CD4-positive, alpha-beta memory T cell (primary cell): ENCODE measurements at regions not wholly inside any gene's neighbourhood (a gene's known extent, or its start where the extent isn't known, plus 50 kb on each side); places are given as distances from the start of the nearest gene placed in this dataset.
"Not testable (repeated sequence)": the region's sequence is repeated elsewhere in the genome, so short reads cannot be mapped to it uniquely, and the experiment has no call there.

Experiments used
- CTCF ChIA-PET: fragments of 350-600 bp; sonication (Branson Sonifier 250); formaldehyde crosslinking; loops from one replicate; lab custom pipeline; 2021; ENCODE audit warnings: inconsistent platforms; ENCODE audit not compliant: partially characterized antibody; lab: Charles Lee
- POLR2A ChIA-PET: fragments of 350-600 bp; sonication (Branson Sonifier 250); formaldehyde crosslinking; loops from one replicate; lab custom pipeline; 2021; ENCODE audit not compliant: partially characterized antibody; lab: Charles Lee
- DNase-seq, 5 donors: peaks; one replicate each; pipeline versions ENCODE4 v3.0.0 to v3.0.0-alpha.2; 2020 to 2022; ENCODE audit warnings: mixed read lengths in 1 of 5
- H3K27ac ChIP-seq: one replicate; pipeline ENCODE4 v1.7.0; 2013; ENCODE audit warnings: low read depth, low read length
- H3K27me3 ChIP-seq: 2 replicates; pipeline ENCODE4 v1.7.0; 2013; ENCODE audit warnings: mild to moderate bottlenecking, low read length, moderate library complexity; ENCODE audit not compliant: insufficient read depth
- H3K36me3 ChIP-seq: 2 replicates; pipeline ENCODE4 v1.7.0; 2013; ENCODE audit warnings: mild to moderate bottlenecking, low read length, moderate library complexity; ENCODE audit not compliant: insufficient read depth
- H3K4me1 ChIP-seq: 2 replicates; pipeline ENCODE4 v1.7.0; 2013; ENCODE audit warnings: mild to moderate bottlenecking, low read length, moderate library complexity; ENCODE audit not compliant: insufficient read depth
- H3K4me3 ChIP-seq, 2 donors: one replicate each; pipeline ENCODE4 v1.7.0; 2013; ENCODE audit warnings: low read length in 2 of 2, mild to moderate bottlenecking in 1 of 2
- H3K9me3 ChIP-seq, 2 donors: one replicate each; pipeline ENCODE4 v1.7.0; 2013; ENCODE audit warnings: low read length in 2 of 2, control low read depth in 1 of 2; ENCODE audit not compliant: control insufficient read depth in 1 of 2
- H3K27ac Mint-ChIP-seq, 7 donors: one replicate each; pipeline ENCODE4 v1.8.0; 2020 to 2021; ENCODE audit warnings: mixed read lengths in 7 of 7, mild to moderate bottlenecking in 6 of 7, inconsistent platforms in 3 of 7, moderate library complexity in 3 of 7
- H3K27me3 Mint-ChIP-seq, 2 donors: one replicate each; pipeline ENCODE4 v1.8.0; 2020 to 2021; ENCODE audit warnings: mixed read lengths in 2 of 2
- H3K36me3 Mint-ChIP-seq, 2 donors: one replicate each; pipeline ENCODE4 v1.8.0; 2020 to 2021; ENCODE audit warnings: mixed read lengths in 2 of 2, inconsistent platforms in 1 of 2, mild to moderate bottlenecking in 1 of 2
- H3K4me1 Mint-ChIP-seq, 4 donors: one replicate each; pipeline ENCODE4 v1.8.0; 2020 to 2021; ENCODE audit warnings: mixed read lengths in 4 of 4, mild to moderate bottlenecking in 1 of 4
- H3K4me3 Mint-ChIP-seq, 8 donors: one replicate each; pipeline ENCODE4 v1.8.0; 2020 to 2021; ENCODE audit warnings: mixed read lengths in 8 of 8, mild to moderate bottlenecking in 7 of 8, moderate library complexity in 6 of 8, inconsistent platforms in 3 of 8
- H3K9me3 Mint-ChIP-seq, 8 donors: one replicate each; pipeline ENCODE4 v1.8.0; 2020 to 2021; ENCODE audit warnings: mixed read lengths in 8 of 8, mild to moderate bottlenecking in 5 of 8, inconsistent platforms in 3 of 8, moderate library complexity in 1 of 8
- intact Hi-C: fragments of 100-400 bp; cut with micrococcal nuclease; formaldehyde crosslinking; loops from one replicate; pipeline ENCODE4 v1.15.1; 2023

DNA sequence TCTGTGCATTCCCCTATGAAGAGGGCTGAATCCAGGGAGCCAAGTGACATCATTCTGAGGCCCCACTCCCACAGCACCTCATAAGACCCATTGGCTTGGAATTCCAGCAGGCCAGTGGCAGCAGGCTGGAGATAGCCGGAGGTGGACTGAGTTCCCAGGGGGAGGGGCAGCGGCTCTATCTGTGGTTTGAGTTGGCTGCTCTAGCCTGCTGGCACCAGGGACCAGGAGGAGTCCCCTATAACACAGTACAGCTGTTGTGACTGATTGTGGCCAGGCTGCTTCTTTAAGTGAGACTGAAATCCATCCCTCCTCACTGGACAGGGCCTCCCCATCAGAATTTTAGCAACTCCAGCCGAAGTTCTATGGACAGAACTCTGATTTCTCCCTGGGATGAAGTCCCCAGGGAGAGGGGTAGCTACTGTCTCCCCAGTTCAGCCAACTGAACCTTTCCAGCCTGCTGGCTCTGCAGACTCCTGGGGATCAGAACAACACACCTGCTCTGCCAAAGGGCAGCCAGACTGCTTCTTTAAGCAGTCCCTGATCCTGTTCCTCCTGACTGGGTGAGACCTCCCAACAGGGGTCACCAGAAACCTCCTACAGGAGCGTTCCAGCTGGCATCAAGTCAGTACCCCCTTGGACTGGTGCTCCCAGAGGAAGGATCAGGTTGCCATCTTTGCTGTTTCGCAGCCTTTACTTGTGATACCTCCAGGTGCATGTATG is 4214.8 kb upstream of the OR11H1 start:
- H3K4me1 Mint-ChIP-seq, POLR2A ChIA-PET: not testable (repeated sequence)

DNA sequence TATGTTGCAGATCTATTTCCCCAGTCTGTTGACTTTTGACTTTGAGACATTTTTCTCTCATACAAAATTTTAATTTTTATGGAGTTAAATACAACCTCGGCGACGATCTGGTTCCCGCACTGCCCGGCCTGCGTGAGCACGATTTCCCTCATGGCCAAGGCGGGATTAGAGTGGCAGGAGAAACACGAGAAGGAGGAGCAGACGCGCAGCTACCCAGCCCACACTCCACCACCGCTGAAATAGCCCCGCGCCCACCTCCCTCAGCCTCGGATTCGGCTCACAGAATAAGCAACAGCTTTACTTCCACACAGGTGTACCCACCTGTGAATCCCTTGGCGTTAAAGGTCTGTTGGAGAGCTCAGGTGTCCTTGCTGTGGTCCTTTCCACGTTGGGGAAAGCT is 4209.4 kb upstream of the OR11H1 start:
- H3K4me3 Mint-ChIP-seq, POLR2A ChIA-PET, H3K4me1 Mint-ChIP-seq, H3K27ac Mint-ChIP-seq, H3K27ac ChIP-seq, DNase-seq, H3K36me3 Mint-ChIP-seq, CTCF ChIA-PET, H3K9me3 ChIP-seq, H3K4me1 ChIP-seq, H3K36me3 ChIP-seq, intact Hi-C loops, H3K27me3 ChIP-seq, H3K27me3 Mint-ChIP-seq, H3K4me3 ChIP-seq: not testable (repeated sequence)
- peaks cover 3 to 32% (median 23%) of the 10 kb centered on the region in 8 donors for H3K9me3 Mint-ChIP-seq

More for the DNA sequence above, 4214.8 kb upstream of the OR11H1 start:
- CTCF ChIA-PET, H3K36me3 ChIP-seq, H3K4me3 ChIP-seq, H3K27me3 Mint-ChIP-seq, H3K27me3 ChIP-seq, H3K27ac ChIP-seq, H3K36me3 Mint-ChIP-seq, H3K9me3 ChIP-seq, H3K4me1 ChIP-seq, DNase-seq, H3K4me3 Mint-ChIP-seq, H3K27ac Mint-ChIP-seq, intact Hi-C loops: not testable (repeated sequence)
- H3K9me3 Mint-ChIP-seq = peaks cover 0 to 52% (median 37%) of the 10 kb centered on the region in 8 donors

DNA sequence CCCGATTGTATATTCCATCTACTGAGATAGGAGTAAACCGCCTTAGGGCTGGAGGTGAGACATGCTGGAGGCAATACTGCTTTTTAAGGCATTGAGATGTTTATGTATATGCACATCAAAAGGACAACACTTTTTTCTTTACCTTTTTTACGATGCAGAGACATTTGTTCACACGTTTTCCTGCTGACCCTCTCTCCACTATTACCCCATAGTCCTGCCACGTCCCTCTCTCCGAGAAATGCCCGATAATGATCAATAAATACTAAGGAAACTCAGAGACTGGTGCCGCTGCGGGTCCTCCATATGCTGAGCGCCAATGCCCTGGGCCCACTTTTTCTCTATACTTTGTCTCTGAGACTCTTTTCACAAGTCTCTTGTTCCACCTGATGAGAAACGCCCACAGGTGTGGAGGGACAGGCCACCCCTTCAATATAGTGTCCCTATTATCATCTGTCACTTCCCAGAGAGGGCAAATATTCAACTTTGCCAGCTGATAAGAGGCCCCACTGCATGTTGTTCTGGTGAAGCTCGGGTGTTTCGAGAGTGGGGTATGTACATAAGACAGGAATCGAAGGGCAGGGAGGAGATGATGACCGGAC is 4203.5 kb upstream of the OR11H1 start:
- CTCF ChIA-PET, H3K27me3 ChIP-seq, H3K4me3 ChIP-seq, H3K4me1 Mint-ChIP-seq, H3K4me1 ChIP-seq, H3K9me3 ChIP-seq, H3K27me3 Mint-ChIP-seq, H3K27ac Mint-ChIP-seq, DNase-seq, H3K36me3 ChIP-seq, POLR2A ChIA-PET, H3K27ac ChIP-seq, H3K36me3 Mint-ChIP-seq, H3K4me3 Mint-ChIP-seq, intact Hi-C loops: not testable (repeated sequence)
- H3K9me3 Mint-ChIP-seq = peaks cover 4 to 48% (median 37%) of the 10 kb centered on the region in 8 donors

DNA sequence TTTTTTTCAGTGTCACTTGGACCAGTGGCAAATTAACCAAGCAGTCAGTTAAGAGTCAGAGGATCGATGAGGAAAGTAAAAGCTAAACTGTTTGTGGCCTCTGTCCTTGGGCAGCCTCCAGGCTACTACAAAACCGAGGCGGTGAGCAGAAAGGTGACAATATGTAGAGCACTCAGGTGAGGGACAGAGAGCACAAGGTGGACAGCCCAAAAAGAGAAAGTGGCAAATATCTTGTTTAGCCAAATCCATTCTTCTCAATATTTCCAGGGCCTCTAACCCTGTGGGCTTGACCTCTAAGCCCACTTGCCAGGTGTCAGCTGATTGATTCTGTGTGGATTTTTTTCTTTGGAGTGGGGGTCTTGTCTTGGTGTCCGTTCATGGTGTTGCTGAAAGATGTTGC is 4202.2 kb upstream of the OR11H1 start:
- peaks cover 4 to 52% (median 43%) of the 10 kb centered on the region in 8 donors for H3K9me3 Mint-ChIP-seq
- POLR2A ChIA-PET = no interaction called here

DNA sequence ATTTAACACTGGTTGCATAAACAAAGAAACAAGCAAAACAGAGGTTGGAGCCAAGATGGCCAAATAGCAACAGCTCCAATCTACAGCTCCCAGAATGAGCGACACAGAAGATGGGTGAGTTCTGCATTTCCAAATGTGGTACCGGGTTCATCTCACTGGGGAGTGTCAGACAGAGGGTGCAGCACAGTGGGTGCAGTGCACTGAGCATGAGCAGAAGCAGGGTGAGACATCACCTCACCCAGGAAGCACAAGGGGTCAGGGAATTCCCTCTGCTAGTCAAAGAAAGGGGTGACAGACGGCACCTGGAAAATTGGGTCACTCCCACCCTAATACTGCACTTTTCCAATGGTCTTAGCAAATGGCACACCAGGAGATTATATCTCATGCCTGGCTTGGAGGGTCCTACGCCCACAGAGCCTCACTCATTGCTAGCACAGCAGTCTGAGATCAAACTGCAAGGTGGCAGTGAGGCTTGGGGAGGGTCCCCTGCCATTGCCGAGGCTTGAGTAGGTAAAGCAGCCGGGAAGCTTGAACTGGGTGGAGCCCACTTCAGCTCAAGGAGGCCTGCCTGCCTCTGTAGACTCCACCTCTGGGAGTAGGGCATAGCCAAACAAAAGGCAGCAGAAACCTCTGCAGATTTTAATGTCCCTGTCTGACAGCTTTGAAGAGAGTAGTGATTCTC is 4186.5 kb upstream of the OR11H1 start:
- H3K36me3 ChIP-seq, POLR2A ChIA-PET, CTCF ChIA-PET, H3K4me3 ChIP-seq, H3K27ac ChIP-seq, intact Hi-C loops, H3K4me3 Mint-ChIP-seq, H3K27me3 ChIP-seq, H3K9me3 ChIP-seq, H3K27ac Mint-ChIP-seq, DNase-seq, H3K27me3 Mint-ChIP-seq, H3K4me1 Mint-ChIP-seq, H3K36me3 Mint-ChIP-seq, H3K4me1 ChIP-seq: not testable (repeated sequence)
- peaks cover 14 to 60% (median 38%) of the 10 kb centered on the region in 8 donors for H3K9me3 Mint-ChIP-seq

More for the DNA sequence above, 4202.2 kb upstream of the OR11H1 start:
- intact Hi-C loops = no loop called here
- no peaks in the 10 kb centered on the region for H3K27me3 Mint-ChIP-seq
- Histone ChIP-seq H3K4me3 (no peak overlapping the region), H3K4me1 (no peaks in the 10 kb centered on the region), H3K9me3 (peaks cover 0 to 5% of the 10 kb centered on the region in 2 donors), H3K27me3 (no peaks in the 10 kb centered on the region), H3K36me3 (no peaks in the 10 kb centered on the region), H3K27ac (no peak overlapping the region)
- DNase-seq = no peak
- no peaks in the 10 kb centered on the region for H3K36me3 Mint-ChIP-seq
- CTCF ChIA-PET = no interaction called here
- no peak overlapping the region for H3K4me3 Mint-ChIP-seq
- no peak overlapping the region for H3K27ac Mint-ChIP-seq
- H3K4me1 Mint-ChIP-seq = peaks cover 0 to 3% (median 0%) of the 10 kb centered on the region in 4 donors

DNA sequence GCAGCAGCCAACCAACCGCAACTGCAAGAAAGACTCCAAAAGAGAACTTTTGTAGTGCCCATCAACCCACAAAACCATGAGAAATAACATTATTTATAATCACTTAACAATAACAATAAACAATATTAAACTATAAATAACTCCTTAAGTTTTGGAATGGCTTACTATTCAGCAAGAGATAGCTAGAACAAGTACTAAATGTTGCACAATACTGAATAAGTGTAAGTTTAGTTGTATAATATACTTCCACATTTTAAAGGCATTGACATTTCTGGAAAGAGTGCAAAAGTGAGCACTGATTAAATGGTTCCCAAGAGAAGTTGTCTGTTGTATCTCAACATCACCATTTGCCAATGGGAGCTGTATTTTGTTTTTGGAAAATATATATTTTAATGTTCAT is 4176.8 kb upstream of the OR11H1 start:
- H3K4me1 Mint-ChIP-seq, H3K4me1 ChIP-seq, intact Hi-C loops, H3K9me3 ChIP-seq, H3K27me3 Mint-ChIP-seq, CTCF ChIA-PET, DNase-seq, H3K27me3 ChIP-seq, H3K27ac Mint-ChIP-seq, H3K36me3 Mint-ChIP-seq, H3K4me3 Mint-ChIP-seq, H3K27ac ChIP-seq, H3K4me3 ChIP-seq, POLR2A ChIA-PET, H3K36me3 ChIP-seq: not testable (repeated sequence)
- peaks cover 3 to 52% (median 36%) of the 10 kb centered on the region in 8 donors for H3K9me3 Mint-ChIP-seq

DNA sequence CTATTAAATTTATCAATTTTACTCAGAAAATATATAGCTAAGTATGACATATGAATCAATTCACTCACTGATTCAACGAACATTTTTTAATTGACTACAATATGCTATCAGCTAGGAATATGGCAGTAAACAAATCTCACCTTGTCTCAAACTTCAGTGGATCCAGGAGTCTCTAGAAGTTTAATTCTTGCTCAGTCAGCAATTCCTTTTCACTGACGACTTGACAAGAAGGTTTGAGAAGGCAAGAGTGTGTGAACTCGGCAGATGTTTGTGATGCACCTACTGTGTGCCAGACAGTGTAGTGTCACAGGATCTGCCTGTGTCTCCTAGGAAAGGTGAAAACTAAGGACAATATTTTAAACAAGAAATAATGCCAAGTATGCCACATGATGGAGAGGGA is 4175.7 kb upstream of the OR11H1 start:
- CTCF ChIA-PET, H3K36me3 Mint-ChIP-seq, H3K27me3 ChIP-seq, intact Hi-C loops, H3K27ac Mint-ChIP-seq, H3K4me3 ChIP-seq, H3K4me1 ChIP-seq, POLR2A ChIA-PET, H3K27ac ChIP-seq, DNase-seq, H3K4me1 Mint-ChIP-seq, H3K4me3 Mint-ChIP-seq, H3K9me3 ChIP-seq, H3K36me3 ChIP-seq, H3K27me3 Mint-ChIP-seq: not testable (repeated sequence)
- peaks cover 3 to 59% (median 38%) of the 10 kb centered on the region in 8 donors for H3K9me3 Mint-ChIP-seq
